OCI-LY7 (cell line): ENCODE measurements at regions not wholly inside any gene's neighbourhood (a gene's known extent, or its start where the extent isn't known, plus 50 kb on each side); places are given as distances from the start of the nearest gene placed in this dataset.

ENCODE experiments used
- CTCF ChIP-seq: fragments of 200-600 bp; sonication (generic); conservative IDR thresholded peaks from 2 replicates; pipeline ENCODE4 v1.5.1; 2014; ENCODE audit warnings: mild to moderate bottlenecking, antibody characterized with exemption, low read length, moderate library complexity, mixed read lengths
- EZH2phosphoT487 ChIP-seq: fragments of 200-600 bp; sonication (generic); IDR thresholded peaks from 2 replicates; pipeline ENCODE4 v1.6.1; 2018; ENCODE audit warnings: low read depth, borderline replicate concordance, mild to moderate bottlenecking, mixed run types, antibody characterized with exemption, low read length, moderate library complexity, mixed read lengths

GRCh38 chr16:62130101-62130500, 93.9 kb upstream of the CDH8 start:
- TF ChIP-seq CTCF = no peak
- no peak for TF ChIP-seq EZH2phosphoT487
